NCI-H82 treated with DMSO at 0.1 percent for 48 hours (cell line): ENCODE measurements at regions not wholly inside any gene's neighbourhood (a gene's known extent, or its start where the extent isn't known, plus 50 kb on each side); places are given as distances from the start of the nearest gene placed in this dataset.

Experiments
- DNase-seq: peaks from one replicate; lab custom pipeline; 2025; ENCODE audit not compliant: unreplicated experiment; lab: John Stamatoyannopoulos, UW

DNA sequence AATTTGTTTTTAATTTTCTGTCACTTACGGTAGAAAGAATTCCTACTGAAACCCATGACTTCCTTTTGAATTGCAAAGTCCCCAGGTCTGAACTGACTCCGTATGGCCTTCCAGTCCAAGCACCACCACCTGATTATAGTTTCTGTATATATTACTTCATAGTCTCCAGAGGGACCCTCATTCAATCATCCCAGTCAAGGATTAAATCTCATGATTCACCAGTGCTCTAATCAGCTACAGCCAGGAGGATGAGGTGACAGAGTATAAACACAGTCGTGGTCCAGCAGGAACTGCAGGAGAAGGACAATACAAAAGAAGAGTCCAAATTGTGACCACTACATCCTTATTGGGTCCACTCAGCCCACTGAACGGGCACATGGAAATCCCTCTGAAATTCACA, 418.9 kb upstream of the C16orf82 start:
- no peak for DNase-seq

DNA sequence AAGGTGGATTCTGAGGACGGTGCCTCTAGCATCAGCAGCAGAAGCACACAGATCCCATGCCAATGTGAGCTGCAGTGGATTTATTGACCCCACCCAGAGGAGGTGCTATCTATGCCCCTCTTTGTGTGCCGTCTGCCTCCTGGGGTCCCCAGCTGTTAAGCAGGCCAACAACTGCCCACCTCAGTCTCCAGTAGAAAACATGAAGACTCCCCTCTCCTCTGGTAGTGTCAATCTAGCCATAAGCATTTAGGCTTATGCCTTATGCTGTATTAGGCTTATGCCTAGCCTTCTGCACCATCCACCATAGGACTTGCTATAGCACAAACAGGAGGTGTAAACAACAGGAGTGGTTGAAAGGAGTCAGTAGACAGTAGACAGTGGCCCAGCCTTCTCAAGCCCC, 417.9 kb upstream of the C16orf82 start:
- no peak for DNase-seq

DNA sequence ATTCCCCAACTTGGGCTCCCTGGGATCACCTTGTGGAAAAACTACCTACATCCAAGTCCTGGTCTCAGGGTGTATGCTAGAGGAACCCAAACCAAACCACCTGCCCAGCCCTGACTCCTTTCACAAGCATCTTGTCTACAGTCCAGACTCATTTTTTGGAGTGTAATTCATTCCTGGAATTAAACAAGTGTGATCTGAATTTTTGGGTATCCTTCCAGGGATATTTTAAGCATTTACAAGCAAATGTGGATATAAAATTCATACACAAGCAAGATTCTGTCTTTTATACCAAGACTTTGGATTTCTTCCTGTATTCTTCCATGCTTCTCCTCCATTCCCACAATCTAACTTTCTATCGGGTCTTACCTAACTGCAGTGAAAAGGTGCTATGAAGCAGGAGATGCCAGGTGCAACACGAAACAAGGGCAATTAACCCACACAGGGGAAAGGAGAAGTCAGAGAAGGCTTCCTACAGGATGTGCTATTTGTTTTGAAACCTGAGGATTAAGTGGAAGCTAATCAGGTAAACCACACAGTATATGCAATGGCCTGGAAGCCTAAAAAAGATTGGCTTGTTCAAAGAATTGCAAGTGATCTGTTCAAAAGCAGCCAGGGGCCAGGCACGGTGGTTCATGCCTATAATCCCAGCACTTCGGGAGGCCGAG, 417.2 kb upstream of the C16orf82 start:
- no peak for DNase-seq

DNA sequence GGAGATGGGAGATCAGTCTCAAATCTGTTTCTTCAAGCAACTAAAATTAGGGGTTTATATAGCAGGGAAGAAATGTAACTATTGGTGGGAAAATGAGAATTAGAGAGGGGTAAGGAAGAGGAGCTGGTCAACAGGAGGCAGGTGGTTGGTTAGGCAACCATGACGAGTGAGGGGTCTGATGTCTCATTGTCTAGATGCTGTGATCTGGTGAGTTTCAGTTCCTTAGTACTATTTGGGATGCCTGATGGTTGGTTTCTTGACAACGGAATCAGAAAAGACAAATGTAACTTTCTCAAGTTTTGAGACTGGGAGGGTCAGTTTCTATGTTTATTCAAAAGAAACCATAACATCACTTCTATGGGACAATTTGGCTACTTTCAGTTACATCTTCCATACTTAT, 415.3 kb upstream of the C16orf82 start:
- DNase-seq: no peak

DNA sequence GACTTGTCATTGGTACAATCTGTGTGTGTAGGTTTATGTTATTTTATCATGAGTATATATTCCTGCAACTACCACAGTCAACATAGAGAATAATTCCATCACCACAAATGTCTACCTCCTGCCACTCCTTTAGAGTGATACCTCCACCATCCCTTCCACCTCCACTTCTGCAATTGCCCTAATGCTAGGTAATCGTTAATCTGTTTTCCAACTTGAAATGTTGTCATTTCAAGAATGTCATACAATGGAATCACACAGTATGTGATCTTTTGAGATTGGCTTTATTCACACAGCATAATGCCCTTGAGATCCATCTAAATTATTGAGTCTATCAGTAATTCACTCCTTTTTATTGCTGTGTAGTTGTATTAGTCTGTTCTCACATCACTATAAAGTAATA, 414.8 kb upstream of the C16orf82 start:
- DNase-seq: no peak

DNA sequence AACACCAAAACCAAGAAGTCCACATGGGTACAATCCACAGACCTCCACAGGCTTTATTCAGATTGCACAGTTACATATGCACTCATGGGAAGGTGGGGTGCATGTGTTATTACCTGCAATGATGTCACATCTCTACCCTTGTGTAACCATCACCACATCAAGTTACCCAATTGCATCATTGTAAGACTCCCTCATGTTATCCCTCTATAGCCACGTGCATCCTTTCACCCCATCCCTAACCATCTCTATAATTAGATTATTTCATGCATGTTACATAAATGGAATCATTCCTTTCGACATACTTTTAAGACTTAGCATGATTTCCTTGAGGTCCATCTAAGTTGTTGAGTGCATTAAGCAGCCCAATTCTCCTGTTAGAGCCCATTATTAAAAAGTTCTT, 408.2 kb upstream of the C16orf82 start:
- no peak for DNase-seq

DNA sequence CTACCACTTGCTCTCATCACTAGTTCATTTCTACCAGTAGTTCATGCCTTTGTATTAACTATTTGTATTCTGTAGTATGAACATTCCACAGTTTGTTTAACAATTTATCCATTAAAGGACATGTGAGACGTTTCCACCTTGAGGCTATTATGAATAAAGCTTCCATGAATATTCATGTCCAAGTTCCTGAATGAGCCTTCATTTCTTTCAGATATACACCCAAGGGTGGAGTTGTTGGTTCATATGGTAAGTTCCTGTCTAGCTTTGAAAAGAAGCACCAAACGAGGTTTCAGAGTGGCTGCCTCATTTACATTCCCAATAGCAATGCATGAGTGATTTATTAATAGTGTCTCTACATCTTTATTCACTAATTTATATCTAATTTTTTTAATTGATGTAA, 407.8 kb upstream of the C16orf82 start:
- no peak for DNase-seq

DNA sequence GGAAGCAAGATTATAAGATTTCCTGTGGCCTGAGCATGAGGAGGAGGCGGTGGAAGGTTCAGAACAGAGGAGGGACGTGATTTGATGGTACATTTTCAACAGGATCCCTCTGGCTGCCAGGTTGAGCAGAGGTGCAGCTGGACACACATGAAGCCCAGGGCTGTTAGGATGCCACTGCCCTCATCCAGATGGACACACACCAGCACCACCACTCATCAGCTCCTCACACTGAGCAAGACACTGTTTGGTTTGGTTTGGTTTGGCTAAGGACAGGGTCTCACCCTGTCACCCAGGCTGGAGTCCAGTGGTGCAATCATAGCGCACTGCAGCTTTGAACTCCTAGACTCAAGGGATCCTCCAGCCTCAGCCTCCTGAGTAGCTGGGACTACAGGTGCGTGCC, 402.6 kb upstream of the C16orf82 start:
- no peak for DNase-seq

DNA sequence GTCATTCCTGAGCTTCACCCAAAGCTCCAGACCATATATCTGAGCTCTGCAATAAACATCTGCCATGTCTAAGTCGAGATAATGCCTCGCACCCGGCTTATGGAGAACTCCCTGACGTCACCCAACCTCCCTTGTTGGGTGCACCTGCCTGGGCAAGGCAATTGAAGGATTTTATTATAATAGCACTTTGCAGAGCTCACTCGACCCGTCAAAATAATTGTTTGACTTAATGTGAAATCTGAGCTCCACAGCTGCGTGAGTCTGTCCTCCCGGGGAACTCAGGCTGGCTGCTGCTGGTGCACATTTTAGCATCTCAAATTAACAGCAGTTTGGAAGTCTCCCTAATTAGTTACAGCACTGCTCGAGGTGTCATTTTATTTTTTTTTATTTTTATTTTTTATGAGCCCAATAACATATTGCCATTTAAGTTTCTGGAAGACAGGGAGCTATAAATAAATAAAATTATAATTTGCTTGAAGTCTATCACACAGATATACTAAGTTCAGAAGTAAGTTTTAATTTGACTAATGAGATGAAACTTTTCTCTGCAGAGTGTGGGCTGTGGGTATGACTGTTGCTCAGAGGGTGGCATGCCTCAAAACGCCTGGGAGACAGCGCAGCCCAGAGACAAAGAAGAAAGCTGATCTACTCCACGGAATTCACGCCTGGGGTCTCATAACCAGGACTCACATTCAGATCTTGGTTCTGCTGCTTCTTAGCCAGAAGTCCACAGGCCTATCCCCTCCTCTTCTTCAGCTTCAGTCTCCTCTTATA, 401.4 kb upstream of the C16orf82 start:
- no peak for DNase-seq

DNA sequence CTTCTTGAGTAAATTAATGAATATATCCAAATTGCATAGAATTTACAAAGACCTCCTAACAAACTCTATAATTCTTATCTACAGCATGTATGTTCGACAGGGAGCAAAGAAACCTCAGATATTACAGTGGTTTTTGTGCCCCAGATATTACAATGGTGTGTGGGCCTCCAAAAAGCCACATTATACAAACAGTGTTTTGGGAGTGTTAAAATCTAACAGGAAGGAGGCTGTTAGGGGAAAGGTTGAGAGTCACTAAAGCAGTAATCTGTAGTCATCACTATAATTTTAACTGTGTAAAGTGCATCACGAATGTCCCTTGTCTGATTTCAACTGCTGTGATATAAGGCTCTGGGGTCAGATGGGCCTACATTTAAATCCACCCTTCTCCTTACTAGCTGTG, 400.2 kb upstream of the C16orf82 start:
- DNase-seq: no peak

DNA sequence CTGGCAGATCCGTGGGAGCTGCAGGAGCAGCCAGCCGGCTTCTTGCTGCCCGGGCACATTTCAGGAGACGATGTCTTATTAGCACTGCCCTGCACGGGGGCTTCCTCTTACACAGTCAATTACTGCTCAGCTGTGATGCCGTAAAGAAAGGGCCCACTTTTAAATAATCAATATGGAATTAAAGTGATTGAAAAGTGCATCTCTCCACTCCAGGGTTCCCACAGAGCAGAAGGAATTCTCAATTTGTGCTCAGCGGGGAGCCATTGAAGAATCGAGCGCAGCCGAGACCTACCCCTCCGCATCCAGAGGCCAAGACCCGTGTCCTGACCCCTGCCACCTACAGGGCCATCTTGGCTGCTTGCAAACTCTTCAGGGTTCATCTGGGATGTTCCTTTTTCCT, 399.4 kb upstream of the C16orf82 start:
- DNase-seq: no peak

DNA sequence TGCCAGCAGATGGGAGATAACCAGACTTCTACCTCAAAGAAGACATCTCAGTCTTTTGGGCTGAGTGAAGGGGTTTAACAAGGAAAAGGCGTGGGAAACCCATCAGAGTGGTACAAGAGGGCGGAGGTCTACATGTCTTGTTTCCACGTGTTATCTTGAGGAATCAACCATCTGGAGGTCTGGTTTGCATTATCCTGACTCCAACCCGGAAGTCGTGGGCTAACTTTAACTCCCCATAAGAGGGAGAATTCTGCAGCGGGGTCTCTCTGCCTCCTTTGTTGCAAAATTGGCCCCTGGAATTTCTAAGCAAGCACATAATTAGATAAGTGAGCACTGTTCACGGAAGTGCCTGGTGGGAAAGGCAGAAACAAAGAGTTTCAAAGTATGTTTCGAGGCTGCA, 398.7 kb upstream of the C16orf82 start:
- no peak for DNase-seq

DNA sequence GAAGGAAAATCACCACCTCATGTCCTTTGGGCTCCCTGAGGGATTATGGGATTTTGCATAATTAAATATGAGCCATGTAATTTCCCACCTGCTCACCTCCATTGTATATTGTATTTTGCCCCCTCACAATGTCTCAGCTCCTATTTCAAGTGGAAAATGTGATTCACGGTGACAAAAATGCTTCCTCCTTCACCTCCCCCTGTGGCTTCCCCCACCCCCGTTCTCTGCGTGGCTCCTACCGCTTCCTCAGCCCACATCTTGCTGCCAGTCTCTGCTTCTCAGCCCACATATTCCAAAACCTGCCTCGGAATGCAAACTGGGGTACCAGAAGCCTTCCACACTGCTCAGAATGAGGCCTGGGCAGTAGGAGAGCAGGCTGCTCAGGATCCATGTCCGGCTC, 394.5 kb upstream of the C16orf82 start:
- no peak for DNase-seq

DNA sequence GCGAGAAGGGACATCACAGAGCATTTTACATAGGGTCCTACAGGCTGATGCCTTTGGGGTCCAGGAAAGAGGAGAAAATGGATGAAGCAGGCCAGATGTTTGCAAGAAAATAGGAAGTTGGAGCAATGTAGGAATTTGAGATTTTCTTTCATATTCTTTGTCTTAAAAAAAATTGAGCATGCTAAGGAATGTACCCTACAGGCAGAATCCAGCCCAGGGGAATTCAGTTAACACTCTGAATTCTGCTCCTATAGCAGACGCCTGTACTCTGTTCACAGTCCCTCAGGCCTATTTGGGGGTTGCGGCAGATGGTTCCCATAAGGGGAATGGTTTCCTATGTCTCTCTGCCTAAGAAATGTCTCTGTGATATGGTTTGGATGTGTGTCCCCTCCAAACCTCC, 393.7 kb upstream of the C16orf82 start:
- no peak for DNase-seq

DNA sequence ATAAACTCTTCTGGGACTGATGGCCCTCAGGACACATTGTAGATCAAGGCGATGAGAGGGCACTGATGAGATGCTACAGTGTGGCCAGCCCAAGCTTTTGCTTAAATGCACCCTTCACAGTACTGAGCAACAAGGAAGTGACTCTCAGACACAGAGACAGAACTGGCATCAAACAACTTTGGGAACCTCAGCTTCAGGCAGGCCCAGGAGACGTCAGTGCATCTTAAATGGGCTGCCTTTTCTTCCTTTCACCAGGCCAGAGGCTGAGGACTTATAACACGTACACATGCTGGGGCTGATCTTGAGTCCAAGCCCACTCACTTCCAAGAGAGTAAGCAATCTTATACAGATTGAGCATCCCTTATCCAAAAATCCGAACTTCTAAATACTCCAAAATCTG, 386.1 kb upstream of the C16orf82 start:
- no peak for DNase-seq

DNA sequence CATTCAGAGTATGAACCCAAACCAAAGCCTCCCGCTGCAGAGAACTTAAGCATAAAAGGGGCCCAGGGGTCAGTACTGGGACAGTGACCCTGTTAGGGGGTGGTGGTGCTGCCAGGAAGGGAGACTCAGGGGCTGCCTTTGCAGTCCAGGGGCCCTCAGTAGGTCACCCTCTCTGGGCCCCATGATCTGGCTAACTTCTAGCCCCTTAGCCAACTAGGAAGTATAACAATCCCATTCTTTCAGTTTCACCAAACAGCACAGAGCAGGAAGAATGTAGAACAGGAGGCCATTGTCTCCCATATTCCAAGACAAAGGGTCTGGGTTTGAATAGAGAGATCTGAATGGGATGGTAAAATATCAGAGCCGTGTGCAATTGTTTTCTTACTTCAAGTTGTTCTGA, 378.6 kb upstream of the C16orf82 start:
- no peak for DNase-seq

DNA sequence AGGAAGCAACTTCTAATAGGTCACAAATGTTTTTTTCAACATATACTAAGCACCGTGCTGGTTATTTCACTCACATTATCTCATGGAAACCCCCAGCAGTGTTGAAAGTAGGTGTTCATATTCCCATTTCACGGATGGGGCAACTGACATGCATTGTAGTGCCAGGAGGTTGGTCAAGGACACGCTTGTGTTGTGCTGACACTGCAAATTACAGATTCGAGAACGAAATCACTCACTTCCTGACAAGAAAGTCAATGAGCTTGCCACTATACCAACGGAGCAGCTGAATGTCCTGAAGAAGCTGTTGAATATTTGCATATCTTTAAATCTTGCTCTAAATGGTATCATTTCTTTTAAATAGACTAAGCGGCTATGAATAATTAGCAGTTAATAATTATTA, 378.0 kb upstream of the C16orf82 start:
- DNase-seq: no peak

DNA sequence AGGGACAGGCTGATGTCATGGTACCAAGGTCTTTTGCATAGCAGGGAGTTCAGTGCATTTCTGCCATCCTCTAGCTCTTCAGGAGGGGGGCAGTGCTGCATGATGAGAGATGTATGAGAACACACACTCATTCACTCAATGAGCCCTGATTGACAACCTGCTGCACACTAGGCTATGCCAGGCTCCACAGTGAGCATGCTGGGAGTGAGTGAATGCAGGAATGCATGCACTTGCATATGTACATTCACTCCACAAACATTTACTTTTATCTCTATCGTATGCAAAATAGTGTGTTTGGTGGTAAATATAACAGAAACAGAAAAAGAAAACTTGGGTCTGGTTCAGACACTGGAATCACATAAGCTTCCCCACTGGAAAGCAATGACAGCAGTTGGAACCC, 374.1 kb upstream of the C16orf82 start:
- no peak for DNase-seq

DNA sequence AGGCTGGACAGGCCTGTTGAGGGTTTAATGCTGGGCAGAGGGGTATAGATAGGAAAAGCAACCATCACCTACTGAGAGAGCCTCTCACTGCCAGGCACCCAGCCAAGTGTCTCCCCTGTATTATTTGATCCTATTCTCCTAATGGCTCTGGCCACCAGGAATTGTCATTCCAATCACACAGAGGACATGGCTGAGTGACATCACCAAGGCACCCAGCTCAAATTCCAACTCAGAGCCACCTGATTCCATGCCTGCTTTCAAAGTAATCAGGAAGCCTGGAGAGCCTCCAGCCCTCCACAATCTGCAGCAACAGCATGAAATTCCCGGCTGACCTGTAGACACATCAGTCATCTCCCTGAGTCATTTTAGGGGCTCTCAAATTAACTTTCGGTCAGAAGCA, 368.9 kb upstream of the C16orf82 start:
- DNase-seq: no peak

DNA sequence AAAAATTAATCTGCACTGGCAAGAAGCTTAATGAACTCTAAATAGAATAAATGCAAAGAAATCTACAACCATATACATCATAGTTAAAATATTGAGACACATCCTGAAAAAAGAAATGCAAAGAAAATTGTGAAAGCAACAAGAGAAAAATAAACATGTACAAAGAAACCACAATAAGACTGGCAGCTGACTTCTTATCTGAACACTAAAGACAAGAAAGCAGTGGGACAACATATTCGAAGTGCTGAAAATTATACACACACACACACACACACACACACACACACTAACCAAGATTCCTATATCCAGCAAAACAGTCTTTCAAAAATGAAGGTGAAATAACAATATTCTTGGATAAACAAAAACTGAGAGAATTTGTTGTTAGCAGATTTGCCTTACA, 366.5 kb upstream of the C16orf82 start:
- no peak for DNase-seq

DNA sequence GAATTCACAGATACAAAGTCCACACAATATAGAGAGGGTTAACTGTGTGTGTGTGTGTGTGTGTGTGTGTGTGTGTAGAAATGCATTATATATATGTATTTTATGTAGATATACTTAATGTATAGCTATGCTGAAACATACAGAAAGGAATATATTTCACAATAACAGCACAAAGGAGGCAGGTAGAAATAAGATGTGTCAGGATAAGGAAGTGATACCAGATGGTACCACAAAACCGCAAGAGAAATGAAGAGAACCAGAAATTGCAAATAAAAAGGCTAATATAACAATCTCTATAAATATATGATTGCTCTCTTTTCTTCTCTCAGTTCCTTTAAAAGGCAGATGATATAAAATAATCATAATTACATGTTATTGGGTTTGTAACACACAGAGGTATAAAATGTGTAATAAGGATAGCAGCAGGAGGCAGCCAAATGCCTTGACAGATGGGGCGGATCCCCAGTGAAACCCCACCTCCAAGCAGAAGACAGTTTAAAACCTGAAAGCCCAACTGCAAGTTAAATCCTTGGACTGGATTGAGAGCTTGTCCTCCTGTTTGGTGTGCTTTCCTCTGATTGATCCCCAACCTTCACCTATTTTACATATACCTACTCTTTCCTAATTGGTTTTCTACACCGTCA, 365.4 kb upstream of the C16orf82 start:
- DNase-seq: no peak

DNA sequence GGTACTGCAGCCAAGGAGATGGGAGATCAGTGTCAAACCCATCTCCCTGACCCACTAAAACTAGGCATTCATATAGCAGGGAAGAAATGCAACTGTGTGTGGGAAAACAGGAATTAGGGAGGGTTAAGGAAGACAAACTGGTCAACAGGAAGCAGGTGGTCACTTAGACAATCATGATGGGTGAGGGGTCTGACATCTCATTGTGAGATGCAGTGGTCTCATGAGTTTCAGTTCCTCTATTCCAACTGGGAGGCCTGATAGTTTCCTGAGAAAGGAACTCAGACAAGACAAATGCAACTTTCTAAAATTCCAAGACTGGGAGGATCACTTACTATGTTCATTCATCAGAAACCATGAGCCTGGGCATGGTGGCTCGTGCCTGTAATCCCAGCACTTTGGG, 361.4 kb upstream of the C16orf82 start:
- DNase-seq: no peak
